ENCODE measurements at regions not wholly inside any gene's neighbourhood (a gene's known extent, or its start where the extent isn't known, plus 50 kb on each side); places are given as distances from the start of the nearest gene placed in this dataset.

- TF ChIP-seq CTCF (IDR thresholded peaks at IDR 0.05; ENCODE audit: low read depth, low read length): no peak
- TF ChIP-seq EZH2phosphoT487 (IDR thresholded peaks at IDR 0.05; ENCODE audit: low read depth): no peak
Measured at GRCh38 chr21:25501996-25502665, 105.2 kb downstream of the MRPL39 start.

Data from OCI-LY3 (cell line).